Sigmoid colon (tissue), 6 donors: ENCODE measurements at regions not wholly inside any gene's neighbourhood (a gene's known extent, or its start where the extent isn't known, plus 50 kb on each side); places are given as distances from the start of the nearest gene placed in this dataset.

Experiments used
- DNase-seq: peaks from one replicate; pipeline ENCODE4 v3.0.0-alpha.2; 2019
- H3K27ac ChIP-seq, 4 donors: fragments of 200-600 bp; sonication (generic); one replicate each; pipeline ENCODE4 v1.5.1; 2016 to 2019; ENCODE audit warnings: mild to moderate bottlenecking in 1 of 4
- H3K27me3 ChIP-seq, 3 donors: fragments of 200-600 bp; sonication (generic); one replicate each; pipeline ENCODE4 v1.5.1; 2019; ENCODE audit warnings: mild to moderate bottlenecking in 1 of 3
- H3K36me3 ChIP-seq, 4 donors: fragments of 200-600 bp; sonication (generic); one replicate each; pipeline ENCODE4 v1.5.1; 2016 to 2019
- H3K4me1 ChIP-seq, 4 donors: fragments of 200-600 bp; sonication (generic); one replicate each; pipeline ENCODE4 v1.5.1; 2017 to 2019
- H3K4me3 ChIP-seq, 4 donors: fragments of 200-600 bp; sonication (generic); one replicate each; pipeline ENCODE4 v1.5.1; 2017 to 2019; ENCODE audit warnings: mild to moderate bottlenecking in 2 of 4, moderate library complexity in 1 of 4
- H3K9me3 ChIP-seq, 4 donors: fragments of 200-600 bp in 3 of 4; sonication (generic) in 3 of 4; one replicate each; pipeline versions ENCODE4 v1.5.1 to v1.6.1; 2013 to 2019
- CTCF ChIP-seq, 4 experiments: fragments of 450-650 bp in 3 of 4; fragments of 200-600 bp in 1 of 4; IDR thresholded peaks; one replicate each; pipeline ENCODE4 v1.5.1; 2016 to 2019; ENCODE audit warnings: antibody characterized with exemption in 4 of 4, mild to moderate bottlenecking in 3 of 4, moderate library complexity in 2 of 4
- EP300 ChIP-seq, 4 donors: sonication (generic); formaldehyde crosslinking; IDR thresholded peaks; one replicate each; pipeline ENCODE4 v1.6.1; 2017; ENCODE audit warnings: antibody characterized with exemption in 4 of 4
- POLR2A ChIP-seq, 2 donors: fragments of 450-650 bp; IDR thresholded peaks; one replicate each; pipeline ENCODE4 v1.6.1; 2016; ENCODE audit warnings: antibody characterized with exemption in 2 of 2, mild to moderate bottlenecking in 2 of 2, moderate library complexity in 2 of 2
- POLR2AphosphoS5 ChIP-seq, 4 donors: sonication (generic); formaldehyde crosslinking; IDR thresholded peaks; one replicate each; pipeline ENCODE4 v1.6.1; 2017; ENCODE audit warnings: antibody characterized with exemption in 4 of 4
- WGBS, 2 donors: extraction: QIAGEN DNeasy Blood & Tissue Kit; methylation state at CpG; one replicate each; pipeline ENCODE4 v1.1.7; 2013; 5-methylcytosine and 5-hydroxymethylcytosine counted together
- intact Hi-C: fragments of 100-400 bp; cut with DNase I; formaldehyde crosslinking; loops from one replicate; pipeline ENCODE4 v1.15.1; 2023
- donor health status: healthy with polysubstance abuse.
- donor health status: healthy.

GRCh38 chr18:47730795-47731194, 199.7 kb downstream of the SMAD2 start:
- no peaks in the 10 kb centered on the region for H3K4me1 ChIP-seq
- 79 to 87% methylated on average over 5 of the region's 5 CpGs for WGBS, 2 donors
- H3K9me3 ChIP-seq = no peaks in the 10 kb centered on the region
- no peak overlapping the region for H3K4me3 ChIP-seq
- no peaks in the 10 kb centered on the region for H3K36me3 ChIP-seq
- intact Hi-C loops = no loop called here
- DNase-seq = peak; percentile 34
- peaks cover 0 to 15% (median 0%) of the 10 kb centered on the region in 3 donors for H3K27me3 ChIP-seq
- H3K27ac ChIP-seq = no peak overlapping the region
- TF ChIP-seq EP300 (IDR thresholded peaks at IDR 0.05) (no peak), POLR2A (IDR thresholded peaks at IDR 0.05) (no peak), CTCF (IDR thresholded peaks at IDR 0.05) (no peak), POLR2AphosphoS5 (IDR thresholded peaks at IDR 0.05) (no peak)

- WGBS, 2 donors = 85 to 92% methylated on average over 6 of the region's 6 CpGs
- H3K9me3 ChIP-seq = no peaks in the 10 kb centered on the region
- H3K4me1 ChIP-seq = no peaks in the 10 kb centered on the region
- no peak for DNase-seq
- no peak overlapping the region for H3K27ac ChIP-seq
- TF ChIP-seq POLR2AphosphoS5 (IDR thresholded peaks at IDR 0.05) = no peak
- TF ChIP-seq CTCF (IDR thresholded peaks at IDR 0.05) = no peak
- no peak for TF ChIP-seq EP300 (IDR thresholded peaks at IDR 0.05)
- no peak for TF ChIP-seq POLR2A (IDR thresholded peaks at IDR 0.05)
- no peaks in the 10 kb centered on the region for H3K36me3 ChIP-seq
- peaks cover 0 to 7% (median 0%) of the 10 kb centered on the region in 3 donors for H3K27me3 ChIP-seq
- intact Hi-C loops = no loop called here
- H3K4me3 ChIP-seq = no peak overlapping the region
Measured at GRCh38 chr18:47729356-47729755, 201.1 kb downstream of the SMAD2 start.

GRCh38 chr18:47728921-47729320, 201.5 kb downstream of the SMAD2 start:
- no peaks in the 10 kb centered on the region for H3K4me1 ChIP-seq
- WGBS, 2 donors = 88 to 96% methylated on average over 2 of the region's 2 CpGs
- H3K27ac ChIP-seq = no peak overlapping the region
- peaks cover 0 to 2% (median 0%) of the 10 kb centered on the region in 3 donors for H3K27me3 ChIP-seq
- peak; percentile 8 for DNase-seq
- no peaks in the 10 kb centered on the region for H3K36me3 ChIP-seq
- no peak overlapping the region for H3K4me3 ChIP-seq
- TF ChIP-seq POLR2AphosphoS5 (IDR thresholded peaks at IDR 0.05) (no peak), EP300 (IDR thresholded peaks at IDR 0.05) (no peak), CTCF (IDR thresholded peaks at IDR 0.05) (no peak), POLR2A (IDR thresholded peaks at IDR 0.05) (no peak)
- intact Hi-C loops = no loop called here
- no peaks in the 10 kb centered on the region for H3K9me3 ChIP-seq

GRCh38 chr18:47727409-47727808, 203.1 kb downstream of the SMAD2 start:
- 87% methylated on average over 5 of the region's 5 CpGs for WGBS, 2 donors
- intact Hi-C loops = no loop called here
- H3K4me3 ChIP-seq = no peak overlapping the region
- H3K9me3 ChIP-seq = no peaks in the 10 kb centered on the region
- no peak for DNase-seq
- H3K4me1 ChIP-seq = no peaks in the 10 kb centered on the region
- H3K27me3 ChIP-seq = no peaks in the 10 kb centered on the region
- no peak overlapping the region for H3K27ac ChIP-seq
- TF ChIP-seq POLR2A (IDR thresholded peaks at IDR 0.05) (no peak), EP300 (IDR thresholded peaks at IDR 0.05) (no peak), POLR2AphosphoS5 (IDR thresholded peaks at IDR 0.05) (no peak), CTCF (IDR thresholded peaks at IDR 0.05) (no peak)
- no peaks in the 10 kb centered on the region for H3K36me3 ChIP-seq

GRCh38 chr18:47726550-47726949, 203.9 kb downstream of the SMAD2 start:
- no peaks in the 10 kb centered on the region for H3K9me3 ChIP-seq
- WGBS, 2 donors = 42 to 84% methylated on average over 1 of the region's 1 CpG
- H3K27me3 ChIP-seq = no peaks in the 10 kb centered on the region
- H3K4me1 ChIP-seq = no peaks in the 10 kb centered on the region
- TF ChIP-seq CTCF (IDR thresholded peaks at IDR 0.05) (no peak), POLR2AphosphoS5 (IDR thresholded peaks at IDR 0.05) (no peak), EP300 (IDR thresholded peaks at IDR 0.05) (no peak), POLR2A (IDR thresholded peaks at IDR 0.05) (no peak)
- no peaks in the 10 kb centered on the region for H3K36me3 ChIP-seq
- no peak overlapping the region for H3K4me3 ChIP-seq
- peak; percentile 6 for DNase-seq
- intact Hi-C loops = no loop called here
- H3K27ac ChIP-seq = no peak overlapping the region
